ENCODE measurements at regions not wholly inside any gene's neighbourhood (a gene's known extent, or its start where the extent isn't known, plus 50 kb on each side); places are given as distances from the start of the nearest gene placed in this dataset.
"Not testable (repeated sequence)": the region's sequence is repeated elsewhere in the genome, so short reads cannot be mapped to it uniquely, and the experiment has no call there.

DNA sequence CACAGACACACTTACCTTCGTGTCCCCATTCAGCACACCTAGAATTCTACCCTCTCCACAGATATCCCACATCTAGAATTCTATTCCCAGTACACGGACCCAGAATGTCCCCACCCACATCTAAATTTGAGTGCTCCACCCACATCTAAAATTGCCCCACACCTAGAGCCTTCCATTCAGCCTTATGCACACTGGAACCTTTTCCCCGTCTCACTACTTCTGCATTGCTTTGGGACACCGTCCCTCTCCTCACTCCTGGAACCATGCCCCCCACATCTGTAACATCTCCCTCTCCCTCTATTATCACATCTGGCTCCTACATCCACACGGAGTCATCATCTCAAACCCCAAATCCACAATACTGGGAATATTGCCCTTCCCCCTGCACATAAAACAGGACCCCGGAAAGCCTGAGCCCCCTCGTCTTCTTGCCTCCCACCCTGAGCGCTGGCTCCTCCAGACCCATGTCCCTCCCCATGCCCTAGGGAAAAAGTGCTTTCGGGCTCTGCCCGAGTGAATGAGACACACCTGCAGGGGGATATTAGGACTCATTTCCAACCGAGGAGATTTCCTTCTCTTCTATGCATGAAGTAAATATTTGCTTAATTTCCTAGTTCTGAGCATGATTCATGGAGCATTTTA is 125.8 kb upstream of the UNC5B start:
- no peak overlapping the region for H3K4me3 ChIP-seq (ENCODE audit: low read depth, low read length)
- no peak for TF ChIP-seq CTCF (IDR thresholded peaks at IDR 0.05; ENCODE audit: borderline replicate concordance, insufficient read depth, low read depth, low read length)

- TF ChIP-seq CTCF (IDR thresholded peaks at IDR 0.05; ENCODE audit: borderline replicate concordance, insufficient read depth, low read depth, low read length), result no peak
- H3K4me3 ChIP-seq (ENCODE audit: low read depth, low read length), result no peak overlapping the region
These were observed 124.7 kb upstream of the UNC5B start for GRCh38 chr10:71087622-71088021.

- no peak overlapping the region for H3K4me3 ChIP-seq (ENCODE audit: low read depth, low read length)
- no peak for TF ChIP-seq CTCF (IDR thresholded peaks at IDR 0.05; ENCODE audit: borderline replicate concordance, insufficient read depth, low read depth, low read length)
These were observed 124.3 kb upstream of the UNC5B start for GRCh38 chr10:71088054-71088453.

DNA sequence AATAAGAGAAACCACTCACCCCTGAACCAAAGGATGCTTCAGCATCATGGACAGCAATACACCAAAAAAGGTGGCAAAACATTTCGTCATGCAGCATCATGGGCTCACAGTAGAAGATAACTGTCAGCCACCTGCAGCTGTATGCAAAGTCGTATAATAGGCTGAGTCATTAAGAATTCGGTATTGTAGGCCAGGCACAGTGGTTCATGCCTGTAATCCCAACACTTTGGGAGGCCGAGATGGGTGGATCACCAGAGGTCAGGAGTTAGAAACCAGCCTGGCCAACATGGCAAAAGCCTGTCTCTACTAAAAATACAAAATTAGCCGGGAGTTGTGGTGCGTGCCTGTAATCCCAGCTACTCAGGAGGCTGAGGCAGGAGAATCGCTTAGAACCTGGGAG is 123.8 kb upstream of the UNC5B start:
- not testable (repeated sequence) for H3K4me3 ChIP-seq (ENCODE audit: low read depth, low read length)

GRCh38 chr10:71089162-71089561 is 123.2 kb upstream of the UNC5B start:
- no peak for TF ChIP-seq CTCF (IDR thresholded peaks at IDR 0.05; ENCODE audit: borderline replicate concordance, insufficient read depth, low read depth, low read length)

GRCh38 chr10:71090330-71090729 is 122.0 kb upstream of the UNC5B start:
- no peak overlapping the region for H3K4me3 ChIP-seq (ENCODE audit: low read depth, low read length)
- TF ChIP-seq CTCF (IDR thresholded peaks at IDR 0.05; ENCODE audit: borderline replicate concordance, insufficient read depth, low read depth, low read length), result no peak

More at GRCh38 chr10:71089162-71089561, 123.2 kb upstream of the UNC5B start:
- no peak overlapping the region for H3K4me3 ChIP-seq (ENCODE audit: low read depth, low read length)

GRCh38 chr10:71090801-71091200 is 121.6 kb upstream of the UNC5B start:
- TF ChIP-seq CTCF (IDR thresholded peaks at IDR 0.05; ENCODE audit: borderline replicate concordance, insufficient read depth, low read depth, low read length), result no peak
- H3K4me3 ChIP-seq (ENCODE audit: low read depth, low read length), result no peak overlapping the region
